HG03354 (cell line): ENCODE measurements at regions not wholly inside any gene's neighbourhood (a gene's known extent, or its start where the extent isn't known, plus 50 kb on each side); places are given as distances from the start of the nearest gene placed in this dataset.
"Not testable (repeated sequence)": the region's sequence is repeated elsewhere in the genome, so short reads cannot be mapped to it uniquely, and the experiment has no call there.

Experiments used
- ATAC-seq: cut with Tn5 transposase; IDR thresholded peaks from one replicate; pipeline ENCODE4 v1.9.1; 2021; ENCODE audit warnings: mild to moderate bottlenecking; ENCODE audit not compliant: unreplicated experiment, poor library complexity, severe bottlenecking

DNA sequence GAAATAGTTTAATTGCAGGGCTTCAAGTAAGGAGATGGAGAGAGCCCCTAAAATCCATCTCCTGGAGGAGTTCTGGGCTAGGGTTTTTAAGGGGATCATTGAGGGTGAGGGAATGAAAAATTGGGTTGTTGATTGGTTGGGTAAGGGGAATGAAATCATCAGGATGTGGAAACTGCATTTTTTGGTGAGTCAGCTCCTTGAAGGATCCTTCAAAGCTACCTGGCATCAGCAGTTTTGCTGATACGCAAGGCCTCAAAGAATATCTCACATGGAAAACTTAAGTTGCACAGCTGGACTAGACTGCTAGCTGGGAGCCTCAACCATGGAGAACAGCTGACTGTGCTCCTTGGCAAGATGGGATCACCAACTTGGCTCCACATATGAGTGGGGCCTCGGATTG lies 136.7 kb downstream of the FGF10 start:
- no peak for ATAC-seq

DNA sequence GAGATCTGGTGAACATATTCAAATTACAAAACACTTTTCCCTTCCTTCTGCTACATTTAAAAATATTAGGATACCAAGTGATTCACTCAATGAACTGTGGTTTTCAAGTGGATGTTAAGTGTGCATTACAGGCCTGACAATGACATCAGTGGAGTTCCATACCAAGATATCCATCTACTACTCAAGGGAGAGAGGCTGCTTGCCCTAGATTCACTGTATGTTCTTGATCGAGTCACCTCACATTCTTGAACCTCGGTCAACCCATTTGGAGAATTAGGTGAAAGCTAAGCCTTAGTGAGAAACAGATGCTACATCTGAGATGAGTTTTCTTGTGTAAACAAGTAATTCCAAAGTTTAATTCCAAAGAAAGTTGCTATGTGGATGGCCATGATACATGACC lies 142.2 kb downstream of the FGF10 start:
- no peak for ATAC-seq

DNA sequence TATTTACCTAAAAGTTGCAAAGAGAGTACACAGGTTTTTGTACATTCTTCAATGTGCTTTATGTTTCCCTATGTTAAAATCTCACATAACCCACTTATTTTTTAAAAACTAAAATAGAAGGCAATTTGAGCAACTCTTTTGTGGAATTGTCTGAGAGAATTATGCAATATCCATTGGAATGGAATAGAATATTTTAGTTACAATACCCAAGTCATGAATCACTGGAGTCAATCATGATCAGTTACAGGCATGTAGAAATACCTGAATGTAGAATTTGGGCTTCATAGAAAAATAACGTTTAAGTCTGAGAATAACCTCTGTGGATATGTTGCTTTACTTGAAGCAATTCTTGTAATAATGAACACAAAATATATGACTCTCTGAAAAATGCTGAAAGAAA lies 143.3 kb downstream of the FGF10 start:
- ATAC-seq: no peak

DNA sequence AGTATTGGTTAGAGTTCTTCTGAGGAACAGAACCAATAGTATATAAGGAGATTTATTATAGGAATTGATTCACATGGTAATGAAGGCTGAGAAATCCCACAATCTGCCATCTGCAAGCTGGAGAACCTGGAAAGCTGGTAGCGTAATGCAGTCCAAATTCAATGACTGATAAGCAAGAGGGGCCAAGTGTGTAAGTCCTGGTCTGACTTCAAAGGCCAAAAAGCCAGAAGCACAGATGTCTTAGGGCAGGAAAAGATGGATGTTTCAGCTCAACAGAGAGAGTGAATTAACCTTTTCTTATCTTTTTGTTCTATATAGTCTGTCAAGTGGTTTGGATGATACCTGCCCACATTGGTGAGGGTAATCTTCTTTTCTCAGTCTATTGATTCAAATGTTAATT lies 146.4 kb downstream of the FGF10 start:
- no peak for ATAC-seq

DNA sequence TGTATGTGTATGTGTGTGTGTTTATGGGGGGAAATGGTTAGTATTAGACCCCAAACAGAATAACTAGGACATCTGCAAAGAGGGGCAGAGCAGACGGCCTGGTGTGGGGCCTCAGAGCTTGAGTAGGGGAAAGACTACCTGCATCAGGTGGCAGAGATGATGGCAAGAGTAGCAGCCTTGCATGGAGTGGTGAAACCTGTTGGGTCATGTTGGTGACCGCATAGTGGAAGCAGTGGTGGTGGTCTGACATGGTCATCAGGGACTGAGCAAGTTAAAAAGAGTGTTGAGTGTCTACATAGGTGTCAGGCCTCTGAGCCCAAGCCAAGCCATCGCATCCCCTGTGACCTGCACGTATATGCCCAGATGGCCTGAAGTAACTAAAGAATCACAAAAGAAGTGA lies 153.2 kb downstream of the FGF10 start:
- ATAC-seq: no peak

DNA sequence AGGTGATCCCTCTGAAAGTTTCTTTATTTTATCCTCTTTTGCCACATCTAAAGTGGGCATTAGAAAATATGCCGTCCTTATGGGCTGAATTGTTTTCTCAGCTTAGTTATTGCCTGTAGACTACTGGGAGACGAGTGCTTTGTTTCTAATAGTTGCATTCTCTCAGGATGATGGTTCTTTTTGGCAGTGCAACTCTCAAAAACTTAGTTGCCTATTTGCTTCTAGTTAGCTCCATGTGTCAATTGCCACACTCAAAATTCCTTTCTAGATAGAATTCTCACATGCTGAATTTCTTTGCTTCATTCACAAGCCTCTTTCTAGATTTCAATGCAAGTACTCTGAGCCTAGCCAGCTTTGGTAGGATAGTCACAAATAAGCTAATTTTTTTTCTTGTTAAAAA lies 155.5 kb downstream of the FGF10 start:
- no peak for ATAC-seq

DNA sequence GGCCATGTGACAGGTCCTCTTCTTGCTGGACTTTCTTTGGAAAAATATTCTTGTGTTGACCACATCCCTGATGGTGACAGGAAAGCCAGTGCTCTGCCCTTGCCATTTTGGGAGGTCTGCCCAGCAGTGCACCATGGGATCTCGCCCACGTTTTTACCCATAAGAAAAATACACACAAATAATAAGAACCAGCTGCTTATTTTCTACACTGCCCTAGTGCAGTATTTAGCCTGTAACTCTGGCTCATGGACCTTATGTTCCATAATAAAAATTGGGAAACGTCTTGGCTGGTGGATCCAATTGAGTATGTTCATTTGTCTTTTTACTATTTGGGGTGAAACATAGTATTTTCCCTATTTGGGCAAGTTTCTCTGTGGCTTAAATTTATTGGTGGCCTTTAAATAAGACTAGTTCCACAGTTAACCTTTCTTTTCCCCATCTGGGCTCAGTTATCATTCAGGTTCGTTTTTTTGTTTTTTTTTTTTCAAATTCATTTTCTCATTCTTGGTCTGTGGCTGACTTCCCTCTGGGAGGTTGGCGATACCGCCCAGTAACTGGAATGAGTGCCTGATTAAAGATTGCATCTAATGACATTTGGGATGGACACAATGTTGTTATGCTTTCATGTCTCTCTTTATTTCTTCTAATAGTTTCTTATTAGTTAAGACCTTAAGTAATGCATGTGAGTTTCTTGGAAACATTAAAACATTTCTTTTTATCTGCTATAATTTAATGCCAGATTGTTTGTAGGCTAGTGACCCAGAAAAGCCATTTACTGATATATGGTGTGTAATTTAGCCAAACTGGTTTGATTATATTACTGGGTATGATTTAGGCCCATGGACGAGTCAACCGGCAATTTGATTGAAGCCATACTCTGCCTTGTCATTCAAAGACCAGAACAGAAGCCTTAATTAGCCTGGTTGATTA lies 163.7 kb downstream of the FGF10 start:
- ATAC-seq: no peak

DNA sequence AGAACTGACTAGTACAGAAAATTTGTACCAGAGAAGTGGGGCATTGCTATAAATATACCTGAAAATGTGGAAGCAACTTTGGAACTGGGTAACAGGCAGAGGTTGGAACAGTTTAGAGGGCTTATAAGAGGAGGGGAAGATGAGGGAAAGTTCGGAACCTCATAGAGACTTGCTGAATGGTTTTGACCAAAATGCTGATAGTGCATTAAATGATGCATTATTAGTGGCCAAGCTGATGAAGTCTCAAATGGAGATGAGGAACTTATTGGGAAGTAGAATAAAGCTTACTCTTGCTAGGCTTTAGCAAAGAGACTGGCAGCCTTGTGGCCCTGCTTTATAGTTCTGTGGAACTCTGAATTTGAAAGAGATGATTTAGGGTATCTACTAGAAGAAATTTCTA lies 189.8 kb downstream of the FGF10 start:
- ATAC-seq: no peak

DNA sequence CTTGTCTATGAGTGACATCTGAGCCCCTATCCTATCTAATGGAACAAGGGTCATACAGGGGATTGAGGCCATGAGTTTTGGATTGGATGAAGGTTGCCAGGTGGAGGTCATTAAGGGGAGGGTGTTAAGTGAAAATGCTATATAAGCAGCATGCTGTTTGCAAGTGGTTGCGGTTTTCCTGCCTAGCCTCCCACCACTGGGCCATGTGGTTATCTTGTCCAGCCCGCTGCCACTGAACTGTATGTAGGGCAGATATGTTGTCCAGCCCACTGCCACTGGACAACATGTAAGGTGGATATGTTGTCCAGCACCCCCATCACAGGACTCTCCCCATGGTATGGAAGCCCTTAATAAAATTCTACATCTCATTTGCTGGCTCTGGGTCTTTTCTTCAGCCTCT lies 200.0 kb downstream of the FGF10 start:
- ATAC-seq: no peak

DNA sequence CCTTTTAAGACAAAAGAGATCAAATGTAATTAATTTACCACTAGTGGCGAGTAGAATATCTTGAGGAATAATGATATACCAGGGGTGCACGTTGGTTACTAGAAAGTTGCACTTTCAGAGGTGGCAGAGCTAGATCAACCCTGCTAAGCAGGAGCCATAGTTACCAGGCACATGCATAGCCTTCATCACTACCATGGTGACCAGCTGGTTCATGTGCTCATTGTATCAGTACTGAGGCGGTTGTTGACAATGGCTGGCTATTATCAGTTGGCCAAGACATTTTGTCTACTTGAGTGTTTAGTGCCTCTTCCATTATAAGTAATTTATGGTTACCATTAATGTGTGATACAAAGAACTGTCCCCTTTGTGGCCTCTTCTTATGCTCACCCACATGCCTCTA lies 201.2 kb downstream of the FGF10 start:
- no peak for ATAC-seq

DNA sequence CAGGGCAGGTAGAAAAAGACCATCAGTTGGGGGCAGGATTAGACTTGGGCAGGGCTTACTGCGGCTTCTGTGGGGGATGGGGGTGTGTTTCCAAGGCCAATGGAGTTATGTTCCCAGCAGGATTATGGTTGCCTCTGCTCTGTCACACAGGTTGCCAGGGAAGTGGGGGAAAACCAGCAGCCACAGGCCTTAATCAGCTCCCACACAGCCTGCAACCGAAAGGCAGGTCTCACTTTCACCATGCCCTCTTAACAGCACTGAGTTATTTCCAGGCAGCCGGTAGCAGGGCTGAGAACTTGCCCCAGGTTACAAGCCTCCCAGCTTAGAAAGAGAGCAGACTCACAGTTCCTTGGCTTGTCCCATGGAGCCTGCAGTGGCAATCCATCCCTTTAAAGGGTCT lies 205.5 kb downstream of the FGF10 start:
- ATAC-seq: no peak

DNA sequence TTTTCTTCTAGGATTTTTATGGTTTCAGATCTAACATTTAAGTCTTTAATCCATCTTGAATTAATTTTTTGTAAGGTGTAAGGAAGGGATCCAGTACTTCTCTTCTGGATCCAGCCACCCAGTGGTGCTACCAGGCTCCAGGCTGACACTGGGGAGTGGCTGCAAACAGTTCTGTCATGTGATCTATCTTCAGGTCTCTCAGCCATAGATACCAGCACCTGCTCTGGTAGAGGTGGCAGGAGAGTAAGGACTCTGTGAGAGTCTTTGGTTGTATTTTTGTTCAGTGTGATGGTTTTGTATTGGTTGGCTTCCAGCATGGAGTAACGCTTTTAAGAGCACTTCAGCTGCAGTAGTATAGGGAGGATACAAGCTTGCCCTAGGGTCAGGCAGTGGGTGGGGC lies 205.9 kb downstream of the FGF10 start:
- no peak for ATAC-seq

DNA sequence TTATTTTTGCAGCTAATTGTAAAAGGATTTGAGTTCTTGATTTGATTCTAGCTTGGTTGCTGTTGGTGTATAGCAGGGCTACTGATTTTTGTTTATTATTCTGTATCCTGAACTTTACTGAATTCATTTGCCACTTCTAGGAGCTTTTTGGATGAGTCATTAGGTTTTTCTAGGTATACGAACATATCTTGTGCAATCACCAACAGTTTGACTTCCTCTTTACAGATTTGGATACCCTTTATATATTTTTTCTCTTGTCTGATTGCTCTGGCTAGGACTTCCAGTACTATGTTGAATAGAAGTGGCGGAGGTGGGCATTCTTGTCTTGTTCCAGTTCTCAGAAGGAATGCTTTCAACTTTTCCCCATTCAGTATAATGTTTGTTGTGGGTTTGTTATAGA lies 210.8 kb downstream of the FGF10 start:
- no peak for ATAC-seq

DNA sequence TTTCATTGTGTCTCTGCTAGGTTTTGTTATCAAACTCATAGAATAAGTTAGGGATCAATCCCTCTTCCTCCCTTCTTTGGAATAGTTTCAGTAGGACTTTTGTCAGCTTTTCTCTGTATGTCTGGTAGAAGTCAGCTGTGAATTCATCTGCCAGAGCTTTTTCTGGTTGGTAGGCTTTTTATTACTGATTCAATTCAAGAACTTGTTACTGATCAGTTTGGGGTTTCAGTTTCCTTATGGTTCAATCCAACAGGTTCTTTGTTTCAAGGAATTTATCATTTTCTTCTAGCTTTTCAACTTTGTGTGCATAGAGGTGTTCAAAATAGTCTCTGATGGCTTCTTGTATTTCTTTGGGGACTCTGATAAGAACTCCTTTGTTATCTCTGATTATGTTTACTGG lies 221.7 kb downstream of the FGF10 start:
- ATAC-seq: peak; percentile 51

DNA sequence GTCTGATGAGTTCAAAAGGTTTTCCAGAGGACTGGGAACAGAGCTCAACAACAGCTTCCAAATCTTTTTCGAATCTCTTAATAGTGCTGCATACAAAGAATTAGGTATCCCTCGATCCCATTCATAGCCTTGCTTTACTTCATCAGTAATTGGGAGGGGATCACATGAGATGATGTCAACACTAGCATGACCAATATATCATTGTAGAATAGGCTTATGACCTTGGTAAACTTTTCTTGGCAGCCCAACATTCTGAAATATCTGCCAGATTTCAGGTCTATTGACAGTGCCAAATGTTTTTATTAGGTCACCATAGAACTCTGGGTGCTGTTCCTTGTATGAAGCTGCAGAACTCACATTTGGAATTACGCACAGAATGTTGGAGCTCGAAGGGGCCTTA lies 228.9 kb downstream of the FGF10 start:
- no peak for ATAC-seq

DNA sequence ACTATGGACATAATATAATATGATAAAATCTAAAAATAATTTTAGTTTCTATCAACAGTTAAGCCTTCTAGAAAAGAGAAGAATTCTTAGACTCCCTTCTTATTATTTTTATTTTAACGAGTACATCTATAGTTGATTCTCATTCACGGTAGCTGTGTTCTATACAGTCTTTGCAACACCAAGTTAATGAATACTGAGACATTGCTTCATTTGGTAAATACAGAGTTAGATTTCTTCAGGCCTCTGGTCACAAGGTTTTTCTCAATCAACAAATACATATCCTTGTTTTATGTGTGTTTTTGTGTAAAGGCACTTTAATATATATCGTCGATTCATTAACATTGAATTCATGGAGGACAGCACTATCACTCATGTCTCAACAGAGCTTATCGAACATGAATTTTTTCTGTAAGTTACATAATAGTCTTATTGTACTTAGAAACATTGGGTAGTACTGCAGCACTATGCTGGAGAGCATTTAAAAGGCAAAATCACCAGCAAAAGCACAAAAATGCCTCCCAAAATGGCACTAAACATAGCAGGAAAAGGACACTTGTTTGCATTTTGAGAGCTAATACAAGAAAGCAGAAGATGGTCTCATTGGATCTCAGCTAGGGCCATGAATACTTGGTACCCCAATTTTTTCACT lies 239.0 kb downstream of the FGF10 start:
- ATAC-seq: no peak

DNA sequence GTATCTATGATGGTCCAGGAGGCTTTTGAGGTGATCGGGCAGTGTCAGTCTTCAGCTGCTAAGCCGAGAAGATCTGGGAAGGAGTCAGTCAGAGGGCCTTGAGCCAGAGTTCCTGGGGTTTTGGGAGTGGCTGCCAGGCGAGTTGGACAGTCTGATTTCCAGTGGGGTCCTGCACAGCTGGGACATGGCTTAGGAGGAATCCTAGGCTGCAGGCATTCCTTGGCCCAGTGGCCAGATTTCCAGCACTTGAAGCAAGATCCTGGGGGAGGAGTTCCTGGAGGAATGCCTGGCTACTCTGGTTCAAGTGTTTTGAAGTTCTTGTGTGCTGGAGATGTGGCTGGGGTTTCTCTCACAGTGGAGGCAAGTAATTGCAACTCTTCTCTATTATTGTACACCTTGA lies 271.3 kb downstream of the FGF10 start:
- ATAC-seq: not testable (repeated sequence)

DNA sequence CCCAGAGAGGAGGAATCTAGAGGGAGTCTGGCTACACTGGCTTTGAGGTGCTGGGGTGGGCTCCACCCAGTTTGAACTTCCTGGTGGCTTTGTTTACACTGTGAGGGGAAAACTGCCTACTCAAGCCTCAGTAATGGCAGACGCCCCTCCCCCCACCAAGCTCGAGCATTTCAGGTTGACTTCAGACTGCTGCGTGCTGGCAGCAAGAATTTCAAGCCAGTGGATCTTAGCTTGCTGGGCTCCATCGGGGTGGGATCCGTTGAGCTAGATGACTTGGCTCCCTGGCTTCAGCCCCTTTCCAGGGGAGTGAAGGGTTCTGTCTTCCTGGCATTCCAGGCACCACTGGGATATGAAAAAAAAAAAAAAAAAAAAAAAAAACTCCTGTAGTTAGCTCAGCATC lies 281.0 kb downstream of the FGF10 start:
- not testable (repeated sequence) for ATAC-seq

DNA sequence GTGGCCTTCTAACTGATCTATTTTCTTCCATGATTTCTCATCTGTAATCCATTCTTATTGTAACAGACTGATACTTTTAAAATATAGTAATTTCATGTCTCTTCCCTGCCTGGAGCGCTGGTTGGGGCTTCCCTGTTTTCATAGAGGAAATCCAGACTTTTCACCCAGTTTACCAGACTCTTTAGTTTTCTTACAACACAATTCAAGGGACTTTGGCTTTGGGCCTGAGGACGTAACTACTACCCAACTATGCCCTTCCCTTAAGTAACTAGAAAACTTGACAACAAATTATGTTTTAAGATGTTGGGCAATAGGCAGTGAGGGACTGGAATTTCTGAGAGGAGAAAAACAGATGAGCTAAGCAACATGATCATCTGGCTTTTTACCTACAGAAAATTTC lies 289.6 kb downstream of the FGF10 start:
- no peak for ATAC-seq

DNA sequence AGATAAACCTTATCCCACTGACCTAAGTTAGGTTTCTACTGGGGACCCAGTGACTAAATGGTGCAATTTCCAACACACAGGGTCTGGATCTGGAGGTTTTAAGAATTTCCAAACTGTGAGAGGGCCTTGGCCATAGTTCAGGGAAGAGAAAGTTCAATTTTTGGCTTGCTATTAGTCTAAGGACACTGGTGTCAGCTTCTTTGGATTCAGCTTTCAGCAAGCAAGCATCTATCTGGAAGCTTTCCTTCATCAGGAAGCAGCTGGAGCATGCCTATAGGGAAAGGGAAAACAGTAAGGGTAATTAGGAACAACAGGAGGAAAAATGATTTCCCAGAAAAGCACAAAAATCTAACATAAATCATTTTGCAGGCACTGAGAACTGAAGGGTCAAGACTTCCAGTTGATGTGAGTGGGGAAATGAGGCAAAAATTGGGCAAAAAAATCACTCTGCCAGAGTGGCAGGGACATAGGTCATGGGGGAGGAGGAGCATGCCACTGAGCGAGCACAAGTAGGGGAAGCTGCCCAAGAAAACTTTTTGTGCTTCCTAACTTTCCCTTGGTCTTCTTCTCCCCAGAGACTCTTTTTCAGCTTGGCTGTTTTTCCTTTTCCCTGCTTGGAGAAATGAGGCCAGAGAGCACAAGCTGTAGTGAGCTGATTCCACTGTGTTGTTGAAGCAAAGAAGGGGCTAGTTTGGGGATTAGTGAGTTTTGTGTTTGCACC lies 299.6 kb downstream of the FGF10 start:
- no peak for ATAC-seq

DNA sequence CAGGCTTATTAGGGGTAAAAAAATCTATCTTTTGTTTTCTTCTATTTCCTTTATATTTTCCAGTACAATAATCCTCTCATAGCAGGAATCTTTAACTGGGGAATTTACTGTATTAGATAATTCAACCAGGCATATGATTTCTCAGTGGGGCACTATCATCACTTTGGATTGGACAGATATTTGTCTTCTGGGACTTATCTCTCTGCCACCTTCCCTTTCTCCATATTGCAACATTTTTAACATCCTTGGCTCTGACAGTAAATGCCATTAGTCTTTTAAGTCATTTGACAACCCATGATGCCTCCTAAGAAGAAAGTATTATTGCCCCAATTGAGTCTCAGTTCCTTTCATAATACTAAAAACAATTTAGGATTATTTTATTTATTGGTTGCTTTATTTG lies 304.1 kb downstream of the FGF10 start:
- no peak for ATAC-seq
